Activated effector memory CD4-positive, alpha-beta T cell treated with anti-CD3 and anti-CD28 coated beads, Interleukin-2, amount 50 U/mL, for 16 hours (primary cell): ENCODE measurements at regions not wholly inside any gene's neighbourhood (a gene's known extent, or its start where the extent isn't known, plus 50 kb on each side); places are given as distances from the start of the nearest gene placed in this dataset.
"Not testable (repeated sequence)": the region's sequence is repeated elsewhere in the genome, so short reads cannot be mapped to it uniquely, and the experiment has no call there.

Experiments used
- DNase-seq: peaks from one replicate; pipeline ENCODE4 v3.0.0-alpha.2; 2020

GRCh38 chr18:66994790-66995189 is 390.9 kb upstream of the CDH19 start:
- DNase-seq: no peak

- no peak for DNase-seq
Measured at GRCh38 chr18:66993492-66993891, 389.6 kb upstream of the CDH19 start.

GRCh38 chr18:66990909-66991308 is 387.0 kb upstream of the CDH19 start:
- no peak for DNase-seq

- no peak for DNase-seq
Measured at GRCh38 chr18:66979009-66979408, 375.1 kb upstream of the CDH19 start.

GRCh38 chr18:66972681-66973080 is 368.8 kb upstream of the CDH19 start:
- no peak for DNase-seq

GRCh38 chr18:66971960-66972359 is 368.1 kb upstream of the CDH19 start:
- DNase-seq: no peak

- no peak for DNase-seq
Measured at GRCh38 chr18:66966171-66966570, 362.3 kb upstream of the CDH19 start.

GRCh38 chr18:66958309-66958708 is 354.4 kb upstream of the CDH19 start:
- DNase-seq: no peak

GRCh38 chr18:66951750-66952149 is 347.9 kb upstream of the CDH19 start:
- DNase-seq: no peak

GRCh38 chr18:66949419-66949818 is 345.5 kb upstream of the CDH19 start:
- no peak for DNase-seq

- no peak for DNase-seq
Measured at GRCh38 chr18:66937546-66937945, 333.7 kb upstream of the CDH19 start.

- no peak for DNase-seq
Measured at GRCh38 chr18:66931010-66931409, 327.1 kb upstream of the CDH19 start.

- DNase-seq: no peak
Measured at GRCh38 chr18:66916834-66917233, 312.9 kb upstream of the CDH19 start.

- DNase-seq: no peak
Measured at GRCh38 chr18:66900837-66901236, 296.9 kb upstream of the CDH19 start.

GRCh38 chr18:66895631-66896030 is 291.7 kb upstream of the CDH19 start:
- DNase-seq: no peak

- DNase-seq: no peak
Measured at GRCh38 chr18:66894851-66895250, 291.0 kb upstream of the CDH19 start.

- DNase-seq: not testable (repeated sequence)
Measured at GRCh38 chr18:66892388-66892787, 288.5 kb upstream of the CDH19 start.

GRCh38 chr18:66874812-66875474 is 271.1 kb upstream of the CDH19 start:
- DNase-seq: no peak

- DNase-seq: no peak
Measured at GRCh38 chr18:66874375-66874774, 270.5 kb upstream of the CDH19 start.

- DNase-seq: no peak
Measured at GRCh38 chr18:66873899-66874298, 270.0 kb upstream of the CDH19 start.

- no peak for DNase-seq
Measured at GRCh38 chr18:66872277-66872676, 268.4 kb upstream of the CDH19 start.

- no peak for DNase-seq
Measured at GRCh38 chr18:66867653-66868052, 263.8 kb upstream of the CDH19 start.

GRCh38 chr18:66866427-66866940 is 262.6 kb upstream of the CDH19 start:
- not testable (repeated sequence) for DNase-seq

GRCh38 chr18:66838340-66838987 is 234.6 kb upstream of the CDH19 start:
- DNase-seq: no peak

GRCh38 chr18:66833646-66834045 is 229.8 kb upstream of the CDH19 start:
- DNase-seq: no peak
